Smooth muscle cell of the brain vasculature (primary cell): ENCODE measurements at regions not wholly inside any gene's neighbourhood (a gene's known extent, or its start where the extent isn't known, plus 50 kb on each side); places are given as distances from the start of the nearest gene placed in this dataset.
A peak's percentile ranks its signal among the peaks of the same experiment; 100 is the strongest.

Experiments
- DNase-seq: peaks from one replicate; pipeline ENCODE4 v3.0.0-alpha.2; 2012; ENCODE audit warnings: low read depth, low spot score

DNA sequence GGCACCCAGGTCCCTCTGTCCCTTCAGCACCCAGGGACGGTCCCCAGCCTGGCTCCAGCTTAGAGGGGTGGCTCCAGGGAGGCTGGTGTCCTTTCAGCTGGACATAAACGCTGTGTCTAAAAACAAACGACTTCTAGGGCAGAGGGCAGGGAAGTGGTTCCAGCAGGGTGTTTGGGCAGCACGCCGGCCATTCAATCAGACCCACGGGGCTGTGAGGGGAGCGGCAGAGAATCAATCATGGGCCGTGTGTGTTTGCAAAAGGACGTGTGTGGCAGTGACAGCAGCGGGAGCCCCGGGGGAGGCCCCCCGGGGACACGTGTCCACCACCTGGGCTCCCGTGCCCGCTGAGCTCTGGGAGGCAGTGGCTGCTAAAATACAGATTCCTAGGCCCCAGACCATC is 127.7 kb downstream of the MN1 start:
- DNase-seq = no peak

DNA sequence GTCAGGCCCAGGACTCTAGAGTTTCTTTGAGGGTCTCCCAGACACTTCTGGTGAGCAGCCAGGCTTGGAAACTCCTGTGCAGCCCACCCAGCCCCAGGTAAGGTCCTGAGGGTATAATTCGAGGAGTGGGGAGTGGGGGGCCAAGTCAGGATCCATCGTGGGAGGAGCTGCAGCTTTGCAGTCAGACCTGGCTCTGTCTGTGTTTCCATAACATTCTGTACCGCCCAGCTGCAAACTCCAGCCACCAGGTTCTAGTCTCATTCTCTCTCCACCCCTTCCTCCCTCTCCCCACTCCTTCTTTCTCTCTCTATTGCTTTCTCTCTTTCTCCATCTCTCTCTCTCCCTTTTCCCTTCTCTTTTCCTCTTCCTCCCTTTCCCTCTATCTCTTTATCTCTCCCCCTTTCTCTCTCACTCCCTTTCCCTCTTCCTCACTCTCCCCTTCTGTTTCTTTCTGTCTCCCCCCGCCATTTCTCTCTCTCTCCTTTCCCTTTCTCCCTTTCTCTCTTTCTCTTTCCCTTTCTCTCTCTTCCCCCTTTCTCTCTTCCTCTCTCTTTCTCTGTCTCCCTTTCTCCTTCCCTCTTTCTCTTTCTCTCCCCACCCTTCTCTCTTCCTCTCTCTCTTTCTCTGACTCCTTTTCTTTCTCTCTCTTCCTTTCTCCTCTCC is 127.2 kb downstream of the MN1 start:
- no peak for DNase-seq

DNA sequence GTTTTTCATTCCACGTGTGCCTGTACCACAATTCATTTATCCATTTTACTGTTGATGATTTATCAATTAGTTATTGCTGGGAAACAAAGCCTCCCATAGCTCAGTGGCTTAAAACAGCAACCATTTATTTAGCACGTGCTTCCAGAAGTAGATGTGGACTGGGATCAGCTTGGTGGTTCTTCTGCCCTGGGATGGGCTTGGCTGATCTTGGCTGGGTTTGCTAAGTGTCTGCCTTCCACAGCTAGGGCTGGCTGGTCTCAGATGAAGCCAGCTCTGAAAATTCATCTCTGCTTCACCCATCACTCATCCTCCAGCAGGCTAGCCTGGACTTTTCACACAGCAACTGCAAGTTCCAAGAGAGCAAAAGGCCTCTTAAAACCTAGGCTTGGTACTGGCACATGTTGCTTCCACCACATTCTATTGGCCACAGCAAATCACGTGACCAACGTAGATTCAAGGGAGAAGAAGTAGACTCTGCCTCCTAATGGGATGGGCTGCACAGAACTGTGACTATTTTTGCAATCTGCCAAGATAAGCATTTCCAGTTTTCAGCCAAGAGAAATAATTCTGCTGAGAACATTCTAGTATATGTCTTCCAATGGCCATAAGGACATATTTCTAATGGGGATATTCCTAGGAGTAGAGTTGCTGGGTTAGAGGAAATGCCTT is 124.9 kb downstream of the MN1 start:
- DNase-seq = no peak

DNA sequence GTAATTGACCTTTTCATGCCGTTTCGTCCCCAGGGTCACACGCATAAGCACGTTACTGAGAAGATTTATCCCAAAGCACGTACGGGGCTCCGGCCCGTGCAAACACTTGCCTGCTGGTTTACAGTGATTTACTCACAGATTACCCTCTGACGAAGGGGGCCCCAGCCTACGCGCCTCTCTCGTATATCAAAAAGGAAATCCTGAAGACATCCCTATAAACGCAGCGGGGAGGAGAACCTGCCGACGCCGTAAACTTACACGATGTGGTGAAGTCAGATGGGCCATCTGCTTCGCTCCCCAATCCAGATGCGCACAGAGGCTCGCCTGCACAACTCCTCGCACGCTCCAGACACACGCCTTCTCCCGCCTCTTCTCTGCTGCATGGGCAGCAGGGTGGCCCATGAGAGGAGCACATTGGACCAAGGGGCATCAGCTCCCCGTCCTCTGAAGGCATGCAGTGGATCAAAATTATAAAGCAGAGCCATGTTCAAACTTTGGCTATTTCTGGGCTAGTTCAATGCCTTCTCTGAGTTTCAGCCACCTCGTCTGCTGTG is 123.6 kb downstream of the MN1 start:
- no peak for DNase-seq

DNA sequence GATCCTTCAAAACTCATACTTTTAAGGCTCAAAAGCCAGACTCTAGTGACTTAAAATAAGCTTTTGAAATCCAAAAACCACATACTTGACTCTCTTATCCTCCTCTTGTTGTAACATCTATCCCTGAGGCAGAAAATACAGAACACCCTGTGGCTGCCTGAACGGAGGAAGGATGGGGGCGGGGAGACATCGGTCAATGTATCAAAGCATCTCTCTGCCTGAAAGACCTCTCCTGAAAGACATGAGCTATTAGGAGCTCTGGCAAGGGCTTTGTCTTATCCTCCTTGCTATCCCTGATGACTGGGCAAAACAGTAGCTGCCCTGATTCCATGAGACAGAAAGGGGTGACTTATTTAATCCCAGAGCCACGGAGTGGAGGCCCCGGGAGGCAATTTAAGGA is 122.4 kb downstream of the MN1 start:
- DNase-seq = no peak

DNA sequence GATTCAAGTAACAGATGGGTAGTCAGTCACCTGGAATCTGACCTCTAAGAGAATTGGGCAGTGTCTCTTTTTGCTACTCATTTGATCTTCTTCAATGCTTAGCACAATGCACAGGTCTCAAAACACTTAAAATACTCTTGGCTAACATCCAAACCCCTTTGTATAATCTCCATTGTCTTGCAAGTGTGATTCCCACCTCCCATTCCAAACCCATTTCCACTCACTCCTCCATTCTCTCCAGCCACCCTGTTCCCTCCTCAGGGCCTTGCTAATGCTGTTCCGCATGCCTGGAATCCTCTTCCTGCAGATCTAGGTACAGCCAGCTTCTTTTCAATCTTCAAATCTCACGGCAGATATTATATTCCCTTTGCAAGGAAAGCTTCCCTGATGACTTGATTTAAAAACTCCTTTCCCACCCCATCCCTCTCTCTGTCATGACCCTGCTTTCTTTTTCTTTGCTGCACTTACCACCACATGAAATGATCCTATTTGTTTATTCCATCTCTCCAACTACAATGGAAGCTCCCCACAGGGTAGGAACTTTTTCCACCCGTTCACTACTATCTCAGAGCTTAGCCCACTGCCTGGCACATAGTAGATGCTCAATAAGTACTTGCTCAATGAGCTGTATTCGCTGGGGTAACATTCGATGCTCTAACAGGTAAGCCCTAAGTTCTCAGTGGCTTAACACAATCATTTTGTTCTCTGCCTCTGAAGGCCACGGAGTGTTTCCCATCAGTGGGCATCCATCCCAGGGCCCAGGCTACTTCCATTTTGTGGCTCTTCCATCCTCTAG is 121.7 kb downstream of the MN1 start:
- no peak for DNase-seq

DNA sequence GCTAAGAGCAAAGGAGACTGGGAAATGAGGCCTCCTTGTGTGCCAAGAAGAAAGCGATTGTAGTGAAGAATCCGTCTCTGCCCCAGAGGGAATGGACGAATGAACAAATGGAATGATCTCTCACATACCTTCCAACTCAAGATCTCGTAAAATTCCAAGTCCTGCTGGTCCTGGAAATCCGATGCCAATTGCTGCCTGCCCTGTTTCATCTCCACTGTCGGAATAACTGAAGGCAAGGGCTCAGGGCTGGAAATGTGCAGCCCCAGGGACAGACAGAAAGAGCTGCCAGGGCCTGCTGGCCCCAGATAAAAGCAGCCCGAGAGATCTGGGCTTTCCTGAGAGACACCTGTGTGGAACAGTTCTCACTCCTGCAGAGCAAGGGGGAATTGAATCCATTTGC is 120.9 kb downstream of the MN1 start:
- DNase-seq = no peak

DNA sequence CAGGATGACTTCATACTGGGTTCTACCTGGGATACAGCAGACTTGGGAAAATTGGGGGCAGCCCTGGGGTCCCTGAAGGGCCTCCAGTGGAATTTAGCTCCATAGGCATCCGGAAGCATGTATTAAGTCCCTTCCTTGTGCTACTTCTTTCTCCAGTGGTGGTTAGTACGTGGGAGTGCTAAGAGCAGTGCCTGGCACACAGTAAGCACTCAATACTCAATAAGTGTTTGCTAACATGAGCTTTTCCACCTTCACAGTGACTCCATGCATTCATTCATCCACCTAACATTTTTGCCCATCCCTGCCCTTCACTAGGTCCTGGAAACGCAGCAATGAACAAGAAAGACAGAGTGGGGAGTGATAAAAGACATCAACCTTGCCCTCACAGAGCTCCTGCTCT is 120.5 kb downstream of the MN1 start:
- DNase-seq = no peak

DNA sequence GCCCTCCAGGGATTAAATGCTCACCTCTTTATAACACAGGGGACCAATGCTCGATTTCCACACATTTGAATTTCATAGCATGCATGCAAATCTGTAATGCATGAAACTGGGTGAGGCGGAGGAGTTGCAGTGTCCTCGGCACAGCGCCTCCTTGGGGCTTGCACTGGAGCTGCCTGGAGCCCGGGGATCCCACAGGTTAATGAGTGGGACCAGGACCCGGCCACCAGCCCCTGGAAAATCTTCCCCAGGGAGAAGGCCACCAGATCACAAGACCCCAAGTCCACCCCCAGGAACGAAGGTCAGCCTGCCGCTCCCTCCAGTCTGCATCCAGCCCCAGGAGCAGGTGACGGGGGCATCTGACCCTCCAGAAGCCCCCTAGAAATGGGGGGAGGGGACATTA is 119.1 kb downstream of the MN1 start:
- DNase-seq = no peak

DNA sequence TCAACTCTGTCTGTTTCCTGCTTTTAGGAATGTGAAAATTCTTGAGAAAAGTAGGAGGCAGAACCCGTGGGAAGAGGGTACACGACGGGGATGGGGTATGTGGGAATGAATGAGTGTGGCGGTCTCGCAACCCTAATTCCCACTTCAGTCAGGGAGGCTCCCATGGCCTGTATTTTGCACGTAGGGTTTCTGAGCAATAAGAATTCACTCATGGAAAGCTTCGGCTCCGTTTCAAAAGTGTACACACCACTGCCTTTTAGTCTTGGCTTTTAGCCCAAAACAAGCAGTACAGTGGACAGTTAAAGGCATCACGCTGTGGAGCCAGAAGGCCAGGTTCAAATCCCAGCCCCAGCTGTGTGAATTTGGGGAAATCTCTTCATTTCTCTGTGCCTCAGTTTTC is 116.7 kb downstream of the MN1 start:
- DNase-seq = no peak

DNA sequence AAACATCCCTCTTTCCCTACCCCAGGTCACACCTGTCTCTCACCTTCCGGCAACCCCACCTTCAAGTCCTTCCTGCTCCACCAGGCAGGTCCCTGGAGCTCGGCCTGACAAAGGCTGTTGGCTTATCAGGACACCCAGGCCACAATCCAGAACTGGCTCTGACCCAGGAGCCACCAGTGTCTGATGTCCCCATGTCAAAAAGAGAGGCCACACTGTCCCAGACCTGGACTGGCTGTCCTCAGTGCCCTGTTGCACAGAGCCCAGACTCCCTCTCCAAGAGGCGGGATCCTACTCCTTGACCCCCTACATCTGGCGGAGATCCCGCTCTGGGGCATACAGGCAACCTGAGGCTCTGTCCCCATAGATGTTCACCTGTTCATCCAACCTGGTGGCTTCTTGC is 116.0 kb downstream of the MN1 start:
- no peak for DNase-seq

DNA sequence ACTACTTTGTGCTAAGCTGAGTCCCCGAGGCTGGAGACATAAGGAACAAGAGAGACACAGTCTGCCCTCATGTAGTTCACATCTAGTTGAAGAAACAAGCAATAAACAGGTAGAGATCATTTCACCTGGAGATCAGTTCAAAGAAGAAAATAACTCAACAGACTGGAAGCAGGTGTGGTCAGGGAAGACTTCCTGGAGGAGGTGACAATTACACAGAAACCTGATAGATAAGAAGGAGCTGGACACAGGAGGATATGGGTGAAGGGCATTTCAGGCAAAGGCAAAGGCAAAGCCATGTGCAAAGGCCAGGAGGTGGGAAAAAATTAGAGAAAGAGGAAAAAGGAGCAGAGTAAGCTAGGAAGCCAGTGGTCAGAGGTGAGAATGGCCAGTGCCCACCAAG is 115.6 kb downstream of the MN1 start:
- DNase-seq = no peak

DNA sequence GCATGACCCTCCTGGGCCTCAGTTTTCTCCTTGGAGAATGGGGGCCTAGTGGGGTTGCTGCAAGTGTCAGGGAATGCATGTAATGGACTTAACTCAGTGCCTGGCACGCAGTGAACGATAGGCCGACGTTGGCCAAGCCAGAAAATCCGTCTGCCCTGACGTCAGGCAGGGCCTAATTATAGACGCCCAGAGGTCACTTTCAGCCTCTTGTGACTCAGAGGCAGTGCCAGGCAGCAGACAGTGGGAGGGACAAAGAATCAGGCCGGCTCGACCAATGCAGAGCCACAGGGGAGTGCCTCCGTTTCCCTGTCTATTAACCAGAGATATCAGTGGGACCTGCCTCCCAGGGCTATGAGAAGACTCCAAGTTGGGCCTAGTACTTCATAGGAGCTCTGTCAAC is 115.0 kb downstream of the MN1 start:
- peak; percentile 7 for DNase-seq

DNA sequence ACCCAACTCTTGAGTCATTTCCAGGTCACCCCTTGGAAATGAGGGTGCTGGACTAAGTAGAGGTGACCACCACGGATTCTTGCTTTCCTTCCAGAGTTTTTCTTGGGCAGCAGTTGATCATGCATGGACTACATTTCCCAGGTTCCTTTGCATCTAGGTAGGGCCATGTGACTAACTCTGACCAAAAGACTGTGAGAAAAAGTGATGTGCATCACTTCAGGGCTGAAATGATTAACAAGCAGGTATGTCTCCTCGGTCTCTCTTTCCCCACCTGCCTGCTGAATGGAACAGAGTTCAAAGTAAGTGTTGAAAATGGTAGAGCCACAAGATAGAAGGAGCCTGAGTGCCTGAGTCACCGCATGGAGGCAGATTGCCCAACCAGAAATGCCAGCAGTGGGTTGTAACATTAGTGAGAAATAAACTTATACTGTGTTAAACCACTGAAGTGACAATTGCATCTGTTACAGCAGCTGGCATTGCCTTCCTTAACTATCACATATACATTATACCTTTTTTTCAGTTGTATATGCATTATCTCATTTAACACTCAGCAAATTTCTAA is 113.5 kb downstream of the MN1 start:
- DNase-seq = no peak

DNA sequence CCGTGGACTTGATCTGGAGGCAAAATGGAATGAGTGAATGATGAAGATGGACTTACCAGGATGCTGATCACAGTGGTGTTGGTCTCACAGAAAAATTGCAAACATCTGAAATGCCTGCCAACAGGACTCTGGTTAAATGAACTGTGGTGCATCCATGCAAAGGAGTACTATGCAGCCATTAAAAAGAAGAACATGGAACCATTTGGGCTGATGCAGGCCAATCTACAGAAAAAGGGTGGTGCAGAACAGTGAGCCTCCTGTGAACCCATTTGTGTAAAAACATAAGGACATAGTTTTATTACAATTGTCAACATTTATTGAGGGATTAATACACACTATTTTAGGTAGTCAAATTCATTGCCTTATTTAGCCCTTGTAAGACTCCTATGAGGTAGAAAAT is 111.9 kb downstream of the MN1 start:
- no peak for DNase-seq

DNA sequence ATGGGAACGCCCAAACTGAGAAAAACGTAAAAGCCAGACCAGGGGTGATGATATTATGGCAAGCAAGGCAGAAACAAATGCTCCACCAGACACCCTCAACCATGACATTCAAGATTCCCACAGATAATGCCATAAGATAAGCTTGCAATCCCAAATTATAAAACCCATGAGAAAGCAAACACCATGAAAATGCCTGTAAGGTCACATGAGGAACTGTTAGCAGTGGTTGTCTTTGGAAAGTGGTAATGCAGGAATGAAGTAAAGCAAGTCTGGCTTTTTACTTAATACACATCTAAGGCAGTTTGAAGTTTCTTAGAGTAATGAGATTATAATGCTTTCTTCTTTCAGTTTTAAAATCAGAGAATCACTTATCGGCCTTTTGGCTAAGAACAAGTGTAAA is 111.0 kb downstream of the MN1 start:
- no peak for DNase-seq

DNA sequence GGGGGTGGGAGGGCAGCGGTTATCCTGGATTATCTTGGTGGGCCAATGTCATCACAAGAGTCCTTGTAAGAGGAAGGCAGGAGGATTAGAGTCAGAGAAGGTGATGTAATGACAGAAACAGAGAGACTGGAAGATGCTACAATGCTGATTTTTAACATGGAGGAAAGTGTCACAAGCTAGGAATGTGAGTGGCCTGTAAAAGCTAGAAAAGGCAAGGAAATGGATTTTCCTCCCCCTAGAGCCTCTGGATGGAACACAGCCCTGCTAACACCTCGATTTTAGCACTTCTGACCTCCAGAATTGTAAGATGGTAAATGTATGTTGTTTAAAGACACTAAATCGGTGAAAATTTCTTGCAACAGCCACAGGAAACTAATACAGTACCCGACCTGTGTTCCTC is 109.3 kb downstream of the MN1 start:
- no peak for DNase-seq

DNA sequence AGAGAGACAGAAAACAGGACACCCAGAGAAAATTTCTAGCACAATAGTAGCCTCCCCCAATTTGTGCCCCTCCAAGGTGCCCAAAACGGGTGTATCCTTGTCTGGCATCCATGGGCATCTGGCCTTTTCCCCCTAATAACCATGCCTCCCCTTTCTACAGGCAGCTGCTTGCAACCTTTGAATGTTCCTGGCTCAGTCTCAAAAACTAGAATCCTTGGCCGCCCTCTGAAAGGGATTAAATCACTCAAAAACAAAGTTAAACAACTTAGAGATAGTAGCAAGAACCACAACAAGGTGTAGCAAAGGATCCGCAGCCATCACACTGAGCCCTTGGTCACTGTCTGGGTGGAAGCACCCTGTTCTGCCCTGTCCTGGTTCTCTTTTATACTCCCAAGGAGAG is 105.6 kb downstream of the MN1 start:
- no peak for DNase-seq

DNA sequence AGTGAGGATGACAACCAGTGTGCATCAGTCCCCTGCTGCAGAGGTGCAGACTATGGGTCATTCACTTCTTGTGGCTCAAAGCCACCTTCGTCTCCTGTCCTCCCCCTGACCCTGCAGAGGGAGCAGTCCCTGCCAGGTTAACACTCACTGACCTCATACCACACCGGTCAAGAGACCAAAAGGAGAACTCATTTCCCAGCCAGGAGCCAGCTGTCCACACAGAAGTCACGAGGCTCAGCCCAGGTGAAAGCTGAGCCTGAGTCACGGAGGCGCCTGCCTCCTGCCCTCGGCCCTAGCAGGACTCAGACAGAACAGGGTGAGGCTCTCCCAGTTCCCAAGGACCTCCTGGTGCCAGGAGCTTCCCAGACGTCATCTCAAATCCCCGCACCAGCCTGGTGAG is 103.7 kb downstream of the MN1 start:
- DNase-seq = no peak
